NCI-H2227 treated with DMSO at 0.1 percent for 48 hours (cell line): ENCODE measurements at regions not wholly inside any gene's neighbourhood (a gene's known extent, or its start where the extent isn't known, plus 50 kb on each side); places are given as distances from the start of the nearest gene placed in this dataset.
"Not testable (repeated sequence)": the region's sequence is repeated elsewhere in the genome, so short reads cannot be mapped to it uniquely, and the experiment has no call there.

Experiments
- DNase-seq: peaks from one replicate; lab custom pipeline; 2025; lab: John Stamatoyannopoulos, UW

DNA sequence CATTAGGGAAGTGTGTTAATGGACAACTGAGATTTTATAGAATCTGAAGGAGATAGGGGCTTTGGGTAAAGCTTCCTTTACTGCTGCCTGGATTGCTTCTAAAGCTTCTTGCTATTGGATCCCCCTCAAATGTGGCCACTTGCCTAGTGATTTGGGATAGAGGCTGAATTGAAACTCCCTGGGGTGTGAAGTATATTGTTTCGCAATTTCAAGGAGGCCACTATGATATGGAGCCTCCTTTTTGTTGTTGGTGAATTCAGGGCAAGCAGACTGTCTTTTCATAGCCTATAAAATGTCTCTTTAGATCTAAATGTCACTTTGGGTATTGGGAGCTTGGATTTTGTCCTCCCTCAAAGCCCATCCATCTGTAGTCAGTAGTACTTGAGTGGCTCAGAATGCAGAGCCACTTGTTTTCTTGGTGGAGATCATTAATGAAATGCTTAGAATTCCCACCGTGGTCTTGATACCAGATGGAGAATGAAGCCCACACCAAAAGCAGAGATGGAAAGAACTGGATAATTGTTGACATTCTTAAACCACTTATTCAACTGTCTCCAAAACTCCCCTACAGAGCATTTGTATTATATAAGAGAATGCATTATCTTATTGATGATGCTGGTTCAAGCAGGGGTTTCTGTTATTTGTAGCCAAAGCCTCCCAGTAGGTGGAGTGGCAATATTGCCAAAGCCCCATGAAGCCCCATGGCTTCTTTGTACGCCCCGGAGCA is 144.3 kb upstream of the KCNE2 start:
- DNase-seq = no peak

DNA sequence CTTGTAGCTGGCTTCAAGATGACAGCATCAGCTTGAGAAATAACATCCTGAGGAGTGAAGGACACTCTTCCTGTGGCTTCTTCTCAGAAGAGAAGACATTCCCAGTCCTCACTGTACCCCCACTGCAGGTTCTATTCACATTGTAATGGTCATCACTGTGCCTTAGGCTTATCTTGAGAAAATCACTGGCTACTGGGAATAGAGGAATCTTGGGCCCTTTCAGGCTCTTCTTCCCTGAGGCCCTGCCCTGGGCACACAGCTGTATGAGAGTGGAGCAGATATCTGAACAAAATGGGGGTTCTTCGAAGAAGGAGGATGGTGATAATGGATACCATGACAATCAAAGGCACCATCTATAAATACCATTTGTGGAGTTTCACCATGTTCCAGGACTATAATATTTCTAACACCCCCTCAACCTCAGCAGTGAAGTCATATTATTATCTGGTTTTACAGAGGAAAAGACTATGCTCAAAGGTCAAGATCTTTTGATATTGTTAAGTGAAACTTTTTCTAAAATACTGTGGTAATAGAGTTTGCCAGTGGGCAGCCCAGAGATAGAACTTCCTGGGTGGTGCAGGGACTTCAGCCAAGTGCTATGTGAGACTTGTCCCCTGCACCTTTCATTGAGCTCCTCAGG is 143.1 kb upstream of the KCNE2 start:
- no peak for DNase-seq

DNA sequence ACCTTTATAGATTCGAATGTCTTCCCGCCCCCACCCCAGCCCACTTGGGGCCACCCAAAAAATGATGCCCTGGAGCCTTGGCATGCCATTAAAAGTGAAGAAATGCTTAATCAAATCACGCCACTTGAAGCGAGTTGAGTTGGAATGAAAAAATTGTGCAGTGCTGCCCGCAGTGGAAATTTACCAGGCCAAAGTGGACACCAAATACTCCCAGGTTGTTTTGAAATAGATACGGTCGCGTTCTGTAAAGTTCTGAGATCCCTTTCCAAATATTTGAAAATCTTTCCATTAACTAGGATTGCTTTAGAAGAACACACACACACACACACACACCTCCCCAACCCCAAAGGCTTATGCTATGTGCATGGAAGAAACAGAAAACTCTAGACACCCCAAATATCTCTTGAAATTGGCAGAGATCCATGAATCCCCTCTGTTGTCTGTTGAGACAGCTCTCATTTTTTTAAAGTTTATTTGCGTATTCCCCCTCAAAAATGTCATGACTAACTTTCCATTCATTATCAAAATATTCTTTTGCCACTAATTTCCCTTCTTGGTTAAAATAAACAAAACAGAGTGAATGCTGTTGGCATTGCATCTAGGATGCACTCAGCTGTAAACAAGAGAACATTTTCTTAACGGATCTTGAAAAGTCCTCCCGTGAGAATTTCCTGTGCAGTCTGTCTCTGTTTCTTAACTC is 142.3 kb upstream of the KCNE2 start:
- no peak for DNase-seq

DNA sequence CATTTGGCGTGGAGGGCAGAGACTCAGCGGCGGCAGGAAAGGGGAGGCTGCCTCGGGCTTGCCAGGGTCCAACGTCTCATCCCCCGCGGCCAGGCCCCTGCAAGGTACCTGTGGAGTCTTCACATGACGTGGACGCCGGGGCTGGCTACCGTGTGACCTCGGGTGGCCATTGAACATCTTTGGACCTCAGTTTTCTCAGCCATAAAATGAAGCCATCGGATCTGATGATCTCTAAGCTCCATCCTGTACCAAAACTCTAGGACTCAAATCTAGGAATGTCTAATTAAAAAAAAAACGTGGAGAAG is 141.8 kb upstream of the KCNE2 start:
- no peak for DNase-seq

DNA sequence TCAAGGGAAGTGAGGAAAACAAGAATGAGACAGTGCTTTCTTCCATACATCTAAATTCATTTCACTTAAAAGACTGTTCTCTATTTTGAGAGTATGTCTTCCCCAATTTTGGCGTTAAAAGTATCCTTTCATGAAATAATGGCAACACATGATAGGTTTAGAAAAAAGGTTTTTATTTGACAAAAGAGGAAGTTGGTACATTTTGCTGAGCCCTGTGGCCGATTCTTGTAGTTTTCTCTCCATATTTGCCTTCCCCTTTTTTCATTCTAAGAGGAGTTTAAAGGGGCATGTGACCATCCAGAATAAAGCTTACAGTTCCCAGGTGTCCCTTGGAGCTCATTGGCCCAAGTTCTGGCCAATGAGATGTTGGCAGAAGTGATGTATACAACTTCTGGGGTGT is 140.4 kb upstream of the KCNE2 start:
- DNase-seq = no peak

DNA sequence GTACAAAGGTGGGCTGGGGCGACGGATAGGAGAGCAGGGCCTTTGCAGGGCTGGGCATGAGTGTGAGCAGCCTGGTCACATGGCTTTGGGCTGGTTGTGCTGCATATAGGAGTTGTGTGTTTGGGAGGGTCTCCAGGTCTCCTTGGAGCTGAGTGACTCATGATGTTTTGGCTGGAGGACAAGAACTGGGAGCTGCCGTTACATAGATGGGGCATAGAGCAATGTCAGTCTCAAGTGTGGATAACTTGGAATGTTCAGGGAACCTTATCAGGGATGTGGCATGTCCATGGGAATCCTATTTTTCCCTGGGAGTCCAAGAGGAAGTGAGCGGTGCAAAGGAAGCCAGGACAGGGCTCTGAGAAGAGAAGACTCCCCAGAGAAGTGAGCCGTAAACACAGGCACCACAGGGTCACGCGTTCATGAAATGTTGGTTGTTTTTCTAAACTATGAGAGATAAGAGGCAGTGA is 136.4 kb upstream of the KCNE2 start:
- DNase-seq = no peak

DNA sequence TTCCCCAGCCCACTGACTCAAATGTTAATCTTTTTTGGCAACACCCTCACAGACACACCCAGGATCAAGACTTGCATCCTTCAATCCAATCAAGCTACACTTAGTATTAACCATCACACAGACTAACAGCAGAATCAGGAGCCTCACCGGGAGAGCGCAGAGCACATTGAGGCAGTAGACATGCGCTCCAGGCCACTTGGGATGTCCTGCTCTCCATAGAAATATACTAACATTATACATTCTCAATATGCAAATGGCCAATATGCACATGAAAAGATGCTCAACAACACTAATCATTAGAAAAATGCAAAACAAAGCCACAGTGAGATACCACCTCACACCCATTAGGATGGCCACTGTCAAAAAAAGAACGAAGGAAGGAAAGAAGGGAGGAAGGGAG is 135.0 kb upstream of the KCNE2 start:
- DNase-seq = no peak

DNA sequence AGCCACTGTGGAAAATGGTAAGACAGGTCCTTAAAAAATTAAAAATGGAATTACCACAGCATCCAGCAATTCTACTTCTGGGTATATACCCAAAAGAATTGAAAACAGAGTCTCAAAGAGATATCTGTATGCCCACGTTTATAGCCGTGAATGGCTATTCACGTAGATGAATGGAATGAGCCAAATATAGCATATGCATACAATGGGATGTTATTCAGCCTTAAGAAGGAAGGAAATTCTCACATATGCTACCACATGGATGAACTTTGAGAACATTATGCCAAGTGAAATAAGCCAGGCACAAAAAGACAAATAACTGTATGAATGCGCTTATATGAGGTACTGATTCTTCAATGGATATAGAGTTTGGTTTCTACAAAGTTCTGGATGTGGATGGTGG is 134.5 kb upstream of the KCNE2 start:
- DNase-seq = no peak

DNA sequence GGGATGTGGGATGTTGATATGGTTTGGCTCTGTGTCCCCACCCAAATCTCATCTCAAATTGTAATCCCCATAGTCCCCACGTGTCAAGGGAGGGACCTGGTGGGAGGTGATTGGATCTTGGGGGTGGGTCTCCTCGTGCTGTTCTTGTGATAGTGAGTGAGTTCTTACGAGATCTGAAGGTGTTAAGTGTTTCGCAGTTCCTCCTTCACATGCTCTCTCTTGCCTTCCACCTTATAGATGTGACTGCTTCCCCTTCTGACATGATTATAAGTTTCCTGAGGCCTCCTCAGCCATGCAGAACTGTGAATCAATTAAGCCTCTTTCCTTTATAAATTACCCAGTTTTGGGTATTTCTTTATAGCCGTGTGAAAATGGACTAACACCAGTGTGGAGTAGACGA is 130.1 kb upstream of the KCNE2 start:
- DNase-seq = not testable (repeated sequence)

DNA sequence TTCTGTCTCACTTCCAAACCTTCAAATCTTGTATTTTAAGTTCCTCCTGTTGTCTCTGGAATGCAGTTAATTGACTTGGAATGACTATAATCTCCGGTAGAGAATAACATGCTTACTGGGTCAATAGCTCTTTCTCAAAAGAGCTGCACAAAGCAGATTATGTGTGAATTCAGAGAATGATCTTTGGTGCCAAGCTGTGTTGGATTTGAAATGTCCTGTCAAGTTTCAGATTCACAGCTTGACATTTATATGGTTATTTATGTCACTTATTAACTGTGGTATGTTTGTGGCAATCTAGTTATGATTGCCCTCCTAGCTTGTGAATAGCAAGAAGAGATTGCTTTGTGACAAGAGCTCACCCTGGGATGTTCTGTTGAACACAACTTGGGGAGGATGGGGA is 128.3 kb upstream of the KCNE2 start:
- DNase-seq = peak; percentile 38

DNA sequence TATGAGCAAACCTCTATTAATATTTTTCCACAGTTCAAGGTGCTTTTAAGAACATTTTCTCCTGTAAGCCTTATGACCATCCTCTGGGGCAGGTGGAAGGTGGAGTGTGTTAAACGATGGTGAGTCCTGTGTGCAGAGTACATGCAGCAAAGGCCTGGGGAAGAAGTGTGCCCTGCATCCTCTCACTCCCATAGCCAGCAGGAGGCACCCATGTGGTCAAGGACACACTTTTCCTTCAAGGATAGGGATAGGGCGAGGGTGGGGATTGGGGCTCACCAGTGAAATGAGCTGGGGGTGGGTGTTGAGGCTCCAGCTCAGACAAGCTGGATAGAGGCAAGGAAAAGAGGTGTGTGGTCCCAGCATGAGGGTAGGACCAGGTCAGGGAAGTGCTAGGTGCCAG is 120.8 kb upstream of the KCNE2 start:
- DNase-seq = no peak

DNA sequence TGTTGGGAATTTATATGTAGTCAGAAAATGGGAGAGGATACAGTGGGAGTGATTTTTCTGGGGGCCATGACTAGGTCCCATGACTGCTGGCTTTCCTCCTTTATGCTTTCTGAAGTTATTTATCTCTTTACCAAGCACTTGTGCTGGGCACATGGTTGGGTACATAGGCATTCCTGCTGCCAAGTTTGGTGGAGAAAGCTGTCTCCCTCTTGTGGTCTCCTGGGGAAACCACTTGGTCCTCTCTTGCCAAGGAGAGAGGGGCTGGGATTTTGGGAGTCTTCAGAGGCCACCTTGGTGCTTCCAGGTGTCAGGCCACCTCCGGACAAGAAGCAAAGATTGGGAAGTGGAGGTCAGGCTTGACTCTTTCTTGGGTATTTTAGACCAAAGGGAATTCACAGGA is 120.2 kb upstream of the KCNE2 start:
- no peak for DNase-seq

DNA sequence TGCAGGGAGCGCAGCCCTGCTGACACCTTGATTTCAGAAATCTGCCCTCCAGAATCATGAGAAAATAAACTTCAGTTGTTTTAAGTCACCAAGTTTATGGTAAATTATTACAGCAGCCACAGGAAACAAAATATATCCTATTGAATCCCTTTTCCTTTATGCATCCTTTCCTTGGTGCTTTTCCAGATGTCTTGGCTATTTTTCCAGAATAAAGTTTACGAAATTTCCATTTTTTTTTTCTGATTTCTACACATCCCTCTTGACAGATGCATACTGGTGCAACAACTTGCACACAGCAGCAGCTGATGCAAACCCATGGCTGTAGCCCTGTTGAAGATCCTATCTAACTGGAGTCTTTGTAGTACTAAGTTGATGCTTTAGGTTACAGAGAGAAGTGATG is 111.1 kb upstream of the KCNE2 start:
- DNase-seq = no peak

DNA sequence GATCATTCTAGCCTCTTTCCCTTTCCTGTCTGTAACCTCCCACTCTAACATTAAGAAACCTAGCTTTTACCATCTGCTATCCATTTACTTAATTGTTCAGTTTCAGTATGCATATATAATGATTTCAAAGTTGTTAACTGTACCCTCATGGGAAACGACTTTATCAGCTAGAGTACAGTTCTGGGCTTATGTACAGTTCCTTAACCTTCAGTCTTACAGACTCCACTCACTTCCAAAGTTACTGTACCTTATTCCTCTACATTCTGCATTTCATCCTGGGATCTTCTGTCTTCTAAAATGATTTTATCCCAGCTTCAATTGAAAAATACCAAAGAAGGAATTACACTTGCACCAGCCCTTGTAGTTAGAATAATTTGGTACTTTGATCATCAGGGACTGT is 108.7 kb upstream of the KCNE2 start:
- no peak for DNase-seq

DNA sequence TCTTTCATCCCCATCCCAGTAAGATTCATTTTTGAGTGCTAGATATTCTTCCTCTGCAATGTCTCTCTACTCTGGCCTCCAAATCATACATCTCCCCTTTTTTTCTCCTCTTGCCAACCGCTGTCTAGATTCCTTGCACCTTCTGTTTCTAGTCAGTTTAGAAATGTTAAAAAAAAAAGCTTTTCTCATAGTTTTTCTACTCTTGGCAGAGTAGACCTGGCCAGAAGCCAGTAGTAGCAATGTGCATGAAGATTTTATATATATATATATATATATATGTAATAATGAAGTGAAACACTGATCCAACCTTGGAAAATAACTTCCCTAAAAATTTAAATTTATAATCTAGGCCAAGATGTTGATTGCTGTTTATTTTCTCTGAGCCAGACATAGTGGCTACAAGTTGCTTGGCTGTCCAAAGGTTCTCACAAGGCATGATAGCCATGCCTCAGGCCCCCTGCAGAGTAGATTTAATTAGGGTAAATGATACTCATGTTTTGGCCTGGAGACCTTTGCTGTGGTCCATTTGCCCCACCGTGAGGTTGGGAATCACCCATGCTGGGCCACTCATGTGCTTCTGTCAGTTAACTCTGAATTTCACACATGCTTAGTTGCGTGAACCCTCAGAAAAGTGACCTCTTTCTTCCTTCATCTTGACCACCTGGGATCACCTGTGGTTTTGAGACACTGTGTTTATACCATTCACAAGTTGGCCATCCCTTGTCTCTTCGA is 103.4 kb upstream of the KCNE2 start:
- no peak for DNase-seq

DNA sequence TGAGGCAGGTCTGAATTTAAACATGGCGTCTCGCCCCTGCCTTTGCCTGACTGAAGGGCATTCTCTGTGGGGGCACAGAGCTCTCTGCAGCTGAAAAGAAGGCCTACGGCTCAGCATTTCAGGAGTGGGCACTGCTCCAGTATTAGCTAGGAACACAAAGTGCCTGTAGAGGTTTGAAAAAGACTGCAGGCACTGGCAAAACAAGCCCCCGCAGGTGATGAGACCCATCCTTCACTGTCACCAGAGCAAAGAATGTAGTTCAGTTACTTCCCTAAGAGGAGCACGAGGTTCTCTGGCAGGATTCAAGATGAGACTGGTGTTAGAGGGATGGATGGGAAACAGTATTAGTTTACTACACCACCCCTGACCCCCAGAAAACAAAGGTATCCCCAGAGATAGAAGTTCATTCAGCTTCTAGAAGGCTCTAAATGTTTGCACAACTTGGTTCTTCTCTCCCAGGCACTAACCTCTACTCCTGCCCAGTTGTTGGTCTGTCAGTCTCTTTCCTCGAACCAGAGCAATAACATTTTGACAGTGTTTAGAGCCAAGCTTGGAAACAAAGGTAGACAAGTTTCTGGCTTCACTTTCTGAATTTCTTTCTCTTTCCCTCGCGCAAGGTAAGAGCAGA is 101.9 kb upstream of the KCNE2 start:
- DNase-seq = no peak

DNA sequence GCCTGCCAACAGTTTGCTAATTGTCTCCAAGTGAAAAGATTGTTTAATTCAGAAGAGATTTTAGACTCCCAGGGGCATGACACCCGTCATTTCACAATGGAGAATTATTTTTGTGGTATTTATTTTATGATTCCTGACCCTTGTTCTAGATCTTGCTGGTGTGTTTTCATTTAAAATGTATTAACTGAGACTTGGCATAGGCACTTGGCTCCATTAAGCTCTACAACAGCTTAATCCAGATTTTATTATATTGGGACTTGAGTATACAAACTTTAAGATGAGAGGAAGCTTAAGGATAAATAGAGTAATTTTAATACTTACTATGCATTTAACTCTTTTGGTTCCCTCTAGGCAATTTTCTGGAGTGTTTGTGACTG is 101.3 kb upstream of the KCNE2 start:
- DNase-seq = no peak

DNA sequence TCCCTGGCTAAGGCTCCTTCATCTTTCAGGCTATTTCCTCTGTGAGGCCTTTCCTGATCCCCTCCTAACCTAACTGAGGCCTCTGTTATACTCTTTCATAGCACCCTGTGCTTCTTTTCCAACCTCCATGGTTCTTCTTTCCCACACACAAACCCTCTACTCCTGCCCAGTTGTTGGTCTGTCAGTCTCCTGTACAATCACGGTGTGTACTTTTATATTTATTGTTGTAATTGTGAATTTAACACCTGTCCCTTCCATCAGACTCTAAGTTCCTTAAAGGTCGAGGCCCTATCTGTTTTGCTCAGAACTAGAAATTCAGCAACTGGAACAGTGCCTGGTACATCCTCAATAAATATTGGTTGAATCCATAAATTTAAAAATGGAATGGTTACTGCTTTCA is 100.2 kb upstream of the KCNE2 start:
- no peak for DNase-seq

DNA sequence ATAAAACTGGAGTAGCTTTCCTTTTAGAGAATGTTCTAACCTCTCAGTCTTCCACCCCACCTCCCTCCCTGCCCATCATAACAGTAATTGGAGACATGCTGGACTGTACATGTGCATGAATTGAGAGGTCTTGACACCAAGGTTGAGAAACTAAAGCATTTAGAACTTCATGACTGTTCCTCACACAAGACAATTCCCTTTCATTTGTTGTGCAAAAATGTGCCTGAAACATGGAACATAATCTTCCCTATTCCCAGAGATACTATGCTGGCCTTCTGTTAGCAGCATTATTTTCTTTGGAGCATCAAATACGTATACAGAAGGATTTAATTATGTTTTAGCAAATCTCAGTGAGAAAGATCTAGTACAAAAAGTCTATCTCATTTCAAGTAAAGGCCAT is 97.5 kb upstream of the KCNE2 start:
- DNase-seq = no peak

DNA sequence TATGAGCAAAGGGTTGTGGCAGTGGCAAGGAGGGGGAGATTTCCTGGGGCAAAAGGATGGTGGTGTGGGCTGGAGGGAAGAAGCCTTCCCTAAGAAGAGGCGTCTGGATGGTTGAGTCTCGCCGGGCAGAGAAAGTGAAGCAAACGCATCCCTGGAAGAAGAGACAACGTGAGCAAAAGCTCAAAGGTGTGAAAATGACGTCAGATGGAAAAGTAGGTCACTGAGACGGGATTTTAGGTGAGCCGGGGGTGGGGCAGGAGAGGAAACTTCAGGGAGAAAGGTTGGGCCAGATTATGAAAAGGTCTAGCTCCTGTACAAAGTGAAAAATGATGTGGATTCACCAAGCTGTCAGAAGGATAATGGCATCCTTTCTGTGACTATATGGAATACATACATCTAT is 95.3 kb upstream of the KCNE2 start:
- DNase-seq = no peak

DNA sequence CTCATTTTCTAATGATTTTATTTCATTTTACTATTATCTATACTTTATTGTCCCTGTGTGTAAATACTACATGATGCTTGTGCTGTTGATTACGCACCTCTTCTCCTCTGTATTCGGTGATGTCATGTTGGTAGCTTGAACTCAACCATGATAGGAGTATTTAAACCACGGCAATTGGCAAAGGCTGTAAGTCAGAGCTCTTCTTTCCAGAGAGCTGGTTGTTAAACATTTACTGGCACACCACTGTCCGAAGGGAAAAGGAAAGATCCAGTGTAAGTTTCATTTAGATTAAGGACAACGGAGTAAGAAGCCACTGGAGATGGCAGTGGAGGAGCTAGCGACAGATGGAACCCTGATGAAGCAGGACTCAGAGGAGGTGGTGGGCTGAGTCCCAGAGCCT is 93.4 kb upstream of the KCNE2 start:
- DNase-seq = no peak

DNA sequence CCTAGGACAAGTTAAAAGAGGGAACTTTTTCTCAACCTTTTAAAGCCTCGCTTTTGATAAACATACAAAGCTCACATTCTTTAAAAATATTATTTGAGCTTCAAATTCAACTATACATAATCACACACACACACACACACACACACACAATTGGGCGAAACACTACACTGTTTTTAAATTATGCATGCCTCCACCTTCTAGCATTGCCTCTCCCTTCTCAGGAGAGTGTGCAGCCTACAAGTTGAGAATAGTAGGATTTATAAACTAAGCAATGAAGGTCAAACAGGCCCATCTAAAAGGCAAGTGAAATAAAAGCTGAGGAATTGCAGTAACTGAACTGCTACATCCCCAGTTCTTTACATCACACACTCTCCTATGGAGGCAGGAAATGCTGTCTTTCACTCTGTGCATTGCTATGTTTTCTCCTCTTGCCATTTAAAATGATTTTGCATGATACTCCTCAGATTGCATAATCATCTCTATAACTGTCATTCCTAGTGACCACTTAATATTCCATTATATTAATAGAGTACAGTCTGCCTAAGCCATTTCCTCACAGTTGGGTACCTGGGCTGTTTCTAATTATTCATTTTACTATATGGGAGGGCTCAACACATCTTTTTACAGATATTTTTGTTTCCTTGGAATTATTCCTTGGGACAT is 92.5 kb upstream of the KCNE2 start:
- no peak for DNase-seq
